ENCODE measurements at regions not wholly inside any gene's neighbourhood (a gene's known extent, or its start where the extent isn't known, plus 50 kb on each side); places are given as distances from the start of the nearest gene placed in this dataset.

DNA sequence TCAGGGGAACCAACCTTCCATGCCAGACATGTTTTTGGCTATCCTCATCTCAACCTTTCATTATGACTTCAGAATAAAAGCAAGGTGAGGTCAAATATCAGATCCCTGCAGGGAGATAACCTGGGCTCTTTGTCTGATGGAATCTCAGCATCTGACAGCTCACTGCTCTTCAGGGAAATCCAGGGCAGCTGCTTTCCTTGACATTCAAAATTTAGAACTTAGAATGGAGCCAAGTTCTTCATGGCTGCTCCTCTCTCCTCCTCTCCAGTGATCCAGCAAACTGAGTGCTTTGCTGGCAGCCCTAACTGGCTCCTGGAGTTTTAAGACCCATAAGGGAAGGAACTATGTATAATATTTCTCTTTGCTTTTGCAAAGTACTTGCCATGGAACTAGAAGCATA is 716.3 kb downstream of the TSN start:
- CTCF ChIA-PET: no interaction called here
- Histone ChIP-seq H3K9me3 (ENCODE audit: control extremely low read depth in 1 of 3, control insufficient read depth in 2 of 3, insufficient read depth in 1 of 3, low read length in 2 of 3) (no peaks in the 10 kb centered on the region), H3K4me3 (ENCODE audit: control extremely low read depth in 1 of 5, extremely low read depth in 1 of 5, insufficient read depth in 1 of 5, low read depth in 2 of 5, low read length in 4 of 5) (no peak overlapping the region), H2AFZ (ENCODE audit: insufficient read depth, low read depth, low read length, poor library complexity, severe bottlenecking) (no peak overlapping the region), H3K79me2 (ENCODE audit: control insufficient read depth, insufficient read depth, low read length) (no peaks in the 10 kb centered on the region), H3K27me3 (replicated peaks in 1 of 4; ENCODE audit: control extremely low read depth in 1 of 4, control insufficient read depth in 3 of 4, insufficient read depth in 4 of 4, low read length in 3 of 4) (no peaks in the 10 kb centered on the region), H3K36me3 (replicated peaks in 1 of 2; ENCODE audit: control extremely low read depth in 1 of 2, control insufficient read depth in 1 of 2, extremely low read depth in 1 of 2, insufficient read depth in 2 of 2, low read length in 1 of 2) (no peaks in the 10 kb centered on the region), H3K4me2 (replicated peaks; ENCODE audit: low read depth, low read length, poor library complexity, severe bottlenecking) (no peak overlapping the region), H4K20me1 (ENCODE audit: control insufficient read depth, insufficient read depth, low read length, poor library complexity, severe bottlenecking) (no peaks in the 10 kb centered on the region), H3K27ac (ENCODE audit: low read length in 2 of 2) (no peak overlapping the region), H3K9ac (ENCODE audit: low read length) (no peak overlapping the region), H3K4me1 (ENCODE audit: control insufficient read depth in 2 of 2, insufficient read depth in 2 of 2, low read length in 2 of 2) (no peaks in the 10 kb centered on the region)
- POLR2A ChIA-PET: no interaction called here
- H3K27me3 Mint-ChIP-seq: no peaks in the 10 kb centered on the region
- no peak overlapping the region for H3K27ac Mint-ChIP-seq
- H3K9me3 Mint-ChIP-seq (ENCODE audit: insufficient read depth): peaks cover 2% of the 10 kb centered on the region
- ATAC-seq (ENCODE audit: low read depth) (no peak), DNase-seq (no peak)
- intact Hi-C loops (cut with micrococcal nuclease): no loop called here
- TF ChIP-seq EZH2 (IDR thresholded peaks at IDR 0.05; ENCODE audit: borderline replicate concordance, insufficient read depth, low read depth, low read length, poor library complexity, severe bottlenecking): no peak
- TF ChIP-seq, protein P1, sequence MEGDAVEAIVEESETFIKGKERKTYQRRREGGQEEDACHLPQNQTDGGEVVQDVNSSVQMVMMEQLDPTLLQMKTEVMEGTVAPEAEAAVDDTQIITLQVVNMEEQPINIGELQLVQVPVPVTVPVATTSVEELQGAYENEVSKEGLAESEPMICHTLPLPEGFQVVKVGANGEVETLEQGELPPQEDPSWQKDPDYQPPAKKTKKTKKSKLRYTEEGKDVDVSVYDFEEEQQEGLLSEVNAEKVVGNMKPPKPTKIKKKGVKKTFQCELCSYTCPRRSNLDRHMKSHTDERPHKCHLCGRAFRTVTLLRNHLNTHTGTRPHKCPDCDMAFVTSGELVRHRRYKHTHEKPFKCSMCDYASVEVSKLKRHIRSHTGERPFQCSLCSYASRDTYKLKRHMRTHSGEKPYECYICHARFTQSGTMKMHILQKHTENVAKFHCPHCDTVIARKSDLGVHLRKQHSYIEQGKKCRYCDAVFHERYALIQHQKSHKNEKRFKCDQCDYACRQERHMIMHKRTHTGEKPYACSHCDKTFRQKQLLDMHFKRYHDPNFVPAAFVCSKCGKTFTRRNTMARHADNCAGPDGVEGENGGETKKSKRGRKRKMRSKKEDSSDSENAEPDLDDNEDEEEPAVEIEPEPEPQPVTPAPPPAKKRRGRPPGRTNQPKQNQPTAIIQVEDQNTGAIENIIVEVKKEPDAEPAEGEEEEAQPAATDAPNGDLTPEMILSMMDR (IDR thresholded peaks at IDR 0.05): no peak
- no peaks in the 10 kb centered on the region for H3K4me1 Mint-ChIP-seq
- H3K4me3 Mint-ChIP-seq: no peak overlapping the region

DNA sequence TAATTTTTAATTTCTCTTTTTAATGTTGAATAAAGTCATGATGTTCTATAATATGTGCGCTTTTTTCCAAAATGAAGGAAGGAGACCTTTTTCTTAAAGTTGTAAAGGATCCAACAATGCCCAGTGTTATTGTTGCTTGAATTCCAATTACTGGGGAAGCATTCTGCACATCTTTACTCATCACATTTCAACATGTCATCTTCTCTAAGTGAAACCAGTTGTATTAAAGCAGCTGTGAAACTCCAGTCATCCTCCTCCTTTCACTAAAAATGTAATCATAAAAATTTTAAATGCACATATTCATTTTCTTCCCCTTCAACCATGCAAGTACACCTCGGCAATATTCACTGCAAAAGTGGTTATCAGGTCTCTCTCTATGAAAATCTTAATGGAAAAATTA is 722.7 kb downstream of the TSN start:
- no peaks in the 10 kb centered on the region for H3K4me1 Mint-ChIP-seq
- H3K27me3 ChIP-seq (replicated peaks in 1 of 4; ENCODE audit: control extremely low read depth in 1 of 4, control insufficient read depth in 3 of 4, insufficient read depth in 4 of 4, low read length in 3 of 4): no peaks in the 10 kb centered on the region
- TF ChIP-seq, protein P1 (IDR thresholded peaks at IDR 0.05): no peak
- TF ChIP-seq EZH2 (IDR thresholded peaks at IDR 0.05; ENCODE audit: borderline replicate concordance, insufficient read depth, low read depth, low read length, poor library complexity, severe bottlenecking): no peak
- no peak overlapping the region for H3K9ac ChIP-seq (ENCODE audit: low read length)
- no peak overlapping the region for H3K4me3 Mint-ChIP-seq
- H3K79me2 ChIP-seq (ENCODE audit: control insufficient read depth, insufficient read depth, low read length): no peaks in the 10 kb centered on the region
- H3K27ac Mint-ChIP-seq: no peak overlapping the region
- H3K4me3 ChIP-seq (ENCODE audit: control extremely low read depth in 1 of 5, extremely low read depth in 1 of 5, insufficient read depth in 1 of 5, low read depth in 2 of 5, low read length in 4 of 5): no peak overlapping the region
- POLR2A ChIA-PET: no interaction called here
- no peak for DNase-seq
- peaks cover 0 to 3% (median 0%) of the 10 kb centered on the region in 3 donors for H3K9me3 ChIP-seq (ENCODE audit: control extremely low read depth in 1 of 3, control insufficient read depth in 2 of 3, insufficient read depth in 1 of 3, low read length in 2 of 3)
- H3K27me3 Mint-ChIP-seq: no peaks in the 10 kb centered on the region
- no peak overlapping the region for H3K4me2 ChIP-seq (replicated peaks; ENCODE audit: low read depth, low read length, poor library complexity, severe bottlenecking)
- ATAC-seq (ENCODE audit: low read depth): no peak
- WGBS (ENCODE audit: insufficient coverage): no CpG with 5 or more reads among the region's 2 CpGs
- H3K27ac ChIP-seq (ENCODE audit: low read length in 2 of 2): no peak overlapping the region
- no peaks in the 10 kb centered on the region for H3K36me3 ChIP-seq (replicated peaks in 1 of 2; ENCODE audit: control extremely low read depth in 1 of 2, control insufficient read depth in 1 of 2, extremely low read depth in 1 of 2, insufficient read depth in 2 of 2, low read length in 1 of 2)
- no peaks in the 10 kb centered on the region for H3K9me3 Mint-ChIP-seq (ENCODE audit: insufficient read depth)
- no peaks in the 10 kb centered on the region for H3K4me1 ChIP-seq (ENCODE audit: control insufficient read depth in 2 of 2, insufficient read depth in 2 of 2, low read length in 2 of 2)
- CTCF ChIA-PET: no interaction called here
- H4K20me1 ChIP-seq (ENCODE audit: control insufficient read depth, insufficient read depth, low read length, poor library complexity, severe bottlenecking): no peaks in the 10 kb centered on the region
- intact Hi-C loops (cut with micrococcal nuclease): no loop called here
- H2AFZ ChIP-seq (ENCODE audit: insufficient read depth, low read depth, low read length, poor library complexity, severe bottlenecking): no peak overlapping the region
